ENCODE measurements at regions not wholly inside any gene's neighbourhood (a gene's known extent, or its start where the extent isn't known, plus 50 kb on each side); places are given as distances from the start of the nearest gene placed in this dataset.
A peak's percentile ranks its signal among the peaks of the same experiment; 100 is the strongest.

GRCh38 chr12:125193376-125194152 lies 128.3 kb downstream of the AACS start:
- DNase-seq, result peak; percentile 22

DNA sequence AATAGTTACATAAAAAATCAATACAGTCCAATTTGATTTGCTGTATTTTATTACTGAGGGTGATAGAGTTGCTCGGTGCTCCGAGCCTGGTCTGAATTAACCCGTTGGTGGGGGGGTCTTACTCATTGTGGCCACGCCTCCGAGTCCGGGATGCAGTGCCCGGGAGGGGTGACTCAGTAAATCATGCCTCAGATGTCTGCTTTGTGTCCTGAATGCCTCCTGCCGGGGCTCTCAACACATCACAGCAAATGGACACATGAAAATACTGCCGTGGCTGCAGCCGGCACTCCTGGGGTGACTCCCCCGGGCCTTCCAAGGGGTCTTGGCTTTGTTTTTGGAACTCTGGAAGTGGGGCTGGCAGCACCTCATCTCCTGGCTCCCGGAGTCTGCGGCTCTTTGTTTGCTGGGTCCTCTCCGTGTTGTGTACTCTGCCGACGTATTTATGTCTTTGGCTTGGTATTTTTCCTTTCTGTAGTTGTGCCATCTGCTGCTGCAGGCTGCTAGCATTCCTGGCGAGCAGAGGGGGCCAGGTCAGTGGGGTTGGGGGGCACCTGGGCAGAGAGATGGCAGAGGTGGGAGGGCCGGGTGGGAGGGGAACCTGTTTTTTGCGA lies 129.0 kb downstream of the AACS start:
- no peak for DNase-seq

DNA sequence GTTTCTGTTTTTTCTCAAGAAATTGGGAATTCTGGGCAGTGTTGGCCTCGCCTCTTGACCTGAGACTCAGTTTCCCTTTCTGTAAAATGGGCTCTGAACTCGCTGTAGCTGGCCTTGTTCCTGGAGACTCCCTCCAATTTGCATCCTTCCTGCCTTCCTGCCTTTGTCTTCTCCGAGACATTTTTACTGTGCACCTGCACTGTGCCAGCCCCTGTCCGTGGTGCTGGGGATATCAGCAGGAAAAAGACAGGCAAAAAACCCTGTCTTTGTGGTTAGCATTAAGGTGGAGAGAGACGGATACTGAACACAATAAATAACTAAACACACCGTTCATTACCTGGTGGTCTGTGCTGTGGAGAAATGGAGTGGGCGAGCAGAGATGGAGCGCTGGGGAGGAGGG lies 129.8 kb downstream of the AACS start:
- no peak for DNase-seq

DNA sequence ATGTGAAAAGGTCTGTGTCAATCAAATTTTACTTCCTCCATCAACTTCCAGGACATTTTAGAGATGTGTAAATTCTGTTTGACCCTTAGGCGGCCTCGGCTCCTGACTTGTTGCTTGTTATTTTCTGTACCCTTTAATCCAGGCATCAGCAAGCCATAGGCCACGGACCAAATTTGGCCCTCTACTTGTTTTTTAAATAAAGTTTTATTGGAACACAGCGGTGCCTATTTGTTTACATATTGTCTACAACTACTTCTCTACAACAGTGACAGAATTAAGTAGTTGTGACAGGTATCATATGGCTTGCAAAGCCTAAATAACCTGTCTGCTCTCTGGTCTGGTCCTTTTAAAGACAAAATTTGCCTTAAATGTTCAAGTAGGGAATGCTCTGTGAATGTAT lies 132.1 kb downstream of the AACS start:
- DNase-seq, result no peak

DNA sequence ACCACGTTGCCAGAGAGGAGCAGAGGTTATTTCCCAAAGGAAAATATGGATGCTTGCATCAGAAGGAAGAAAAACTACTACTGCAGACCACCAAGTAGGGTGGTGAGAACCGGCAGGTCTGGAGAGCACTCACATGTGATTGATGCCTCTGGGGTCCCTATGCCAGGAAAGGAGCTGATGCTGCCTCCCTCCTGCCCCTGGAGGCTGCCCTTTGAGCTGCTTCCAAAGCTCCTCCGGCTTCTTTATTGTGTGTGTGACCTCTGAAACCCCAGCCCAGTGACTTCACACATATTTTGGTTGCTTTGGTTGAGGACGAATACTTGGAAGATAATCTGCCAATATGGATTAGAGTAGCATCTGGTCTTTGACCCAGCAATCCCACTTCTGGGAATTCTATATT lies 133.4 kb downstream of the AACS start:
- no peak for DNase-seq

DNA sequence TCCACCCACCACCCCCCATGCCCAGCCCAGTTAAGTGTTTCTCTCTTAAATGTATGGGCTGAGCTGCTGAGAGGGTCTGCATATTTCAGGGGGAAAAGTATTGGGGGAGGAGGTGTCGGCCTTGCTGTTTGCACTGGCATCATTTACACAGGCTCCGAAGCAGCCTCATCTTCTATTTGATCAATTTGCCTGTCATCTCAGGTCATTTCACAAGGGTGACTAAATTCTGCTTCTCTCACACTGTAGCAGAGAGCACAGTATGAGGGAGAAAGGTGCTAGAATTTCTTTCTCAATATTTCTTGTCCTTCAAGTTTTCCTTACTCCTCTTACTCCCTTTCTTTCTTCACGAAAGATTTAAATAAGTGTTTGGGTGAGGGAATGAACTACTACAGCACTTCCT lies 135.9 kb downstream of the AACS start:
- no peak for DNase-seq

- no peak for DNase-seq
Observed at GRCh38 chr12:125201940-125202339, 136.7 kb downstream of the AACS start.

GRCh38 chr12:125202421-125202820 lies 137.2 kb downstream of the AACS start:
- DNase-seq, result no peak

DNA sequence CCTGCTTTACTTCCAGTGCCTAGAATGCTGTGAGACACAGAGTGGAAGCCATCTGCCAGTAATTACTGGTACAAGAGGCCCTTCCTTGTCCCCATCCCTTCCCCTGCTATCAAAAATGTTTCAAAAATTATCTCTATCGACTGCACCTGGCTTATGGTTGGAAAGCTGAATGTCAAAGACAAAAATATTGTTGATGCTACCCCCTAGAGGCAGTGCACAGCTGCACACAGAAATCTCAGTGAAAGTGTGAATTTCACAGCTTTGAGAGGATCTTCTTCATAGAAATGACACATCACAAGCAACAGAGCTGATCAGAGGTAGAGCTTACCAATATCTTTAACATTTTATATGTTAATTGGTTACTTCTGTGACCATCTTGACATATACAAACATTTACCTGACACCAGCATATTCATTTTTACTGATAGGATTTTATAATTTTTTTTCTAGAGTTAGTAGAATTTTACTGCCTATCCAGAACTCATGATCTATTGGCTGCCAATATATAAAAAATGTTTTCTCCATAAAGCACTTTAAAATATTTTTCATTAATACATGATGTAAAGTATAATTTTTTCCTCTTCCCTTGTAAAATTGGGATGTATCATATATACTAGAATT lies 138.0 kb downstream of the AACS start:
- DNase-seq, result peak; percentile 15

DNA sequence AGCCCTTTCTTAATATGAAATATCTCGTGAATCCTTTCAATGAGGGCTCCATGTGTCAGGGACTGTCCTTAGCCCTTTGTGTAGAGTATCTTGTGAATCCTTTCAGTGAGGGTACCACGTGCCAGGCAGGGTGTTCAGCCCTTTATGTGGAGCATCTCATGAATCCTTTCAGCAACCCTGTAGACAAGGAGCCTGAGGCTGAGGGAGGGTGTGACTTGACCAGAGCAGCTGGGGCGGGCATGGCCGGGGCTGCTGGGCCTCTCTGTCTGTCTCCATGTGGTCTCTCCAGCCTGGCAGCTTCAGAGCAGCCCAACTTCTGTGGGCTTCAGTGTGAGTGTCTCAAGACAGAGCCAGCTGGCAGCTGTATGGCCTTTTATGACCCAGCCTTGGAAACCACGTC lies 140.2 kb downstream of the AACS start:
- DNase-seq, result no peak

GRCh38 chr12:125206711-125207110 lies 141.5 kb downstream of the AACS start:
- DNase-seq, result no peak

GRCh38 chr12:125208334-125208733 lies 143.1 kb downstream of the AACS start:
- no peak for DNase-seq

DNA sequence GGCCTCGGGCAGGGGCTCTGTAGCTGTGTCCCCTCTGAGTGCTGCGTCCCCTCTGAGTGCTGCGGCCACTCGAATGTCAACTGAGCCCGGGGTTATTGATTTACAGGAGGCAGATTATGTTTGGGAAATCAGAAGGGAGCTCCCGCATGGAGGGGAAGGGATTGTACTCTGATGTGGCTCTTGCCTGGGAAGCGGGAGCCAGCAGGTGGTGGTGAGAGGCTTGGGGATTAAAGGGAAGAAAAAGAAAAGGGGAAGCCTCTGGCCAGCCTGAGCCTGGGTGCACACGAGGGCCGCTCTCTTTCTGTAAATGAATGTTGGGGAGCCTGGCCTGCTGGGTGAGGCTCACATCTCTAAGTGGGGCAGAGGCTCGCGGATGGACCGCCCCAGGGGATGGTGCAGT lies 143.7 kb downstream of the AACS start:
- DNase-seq, result no peak

DNA sequence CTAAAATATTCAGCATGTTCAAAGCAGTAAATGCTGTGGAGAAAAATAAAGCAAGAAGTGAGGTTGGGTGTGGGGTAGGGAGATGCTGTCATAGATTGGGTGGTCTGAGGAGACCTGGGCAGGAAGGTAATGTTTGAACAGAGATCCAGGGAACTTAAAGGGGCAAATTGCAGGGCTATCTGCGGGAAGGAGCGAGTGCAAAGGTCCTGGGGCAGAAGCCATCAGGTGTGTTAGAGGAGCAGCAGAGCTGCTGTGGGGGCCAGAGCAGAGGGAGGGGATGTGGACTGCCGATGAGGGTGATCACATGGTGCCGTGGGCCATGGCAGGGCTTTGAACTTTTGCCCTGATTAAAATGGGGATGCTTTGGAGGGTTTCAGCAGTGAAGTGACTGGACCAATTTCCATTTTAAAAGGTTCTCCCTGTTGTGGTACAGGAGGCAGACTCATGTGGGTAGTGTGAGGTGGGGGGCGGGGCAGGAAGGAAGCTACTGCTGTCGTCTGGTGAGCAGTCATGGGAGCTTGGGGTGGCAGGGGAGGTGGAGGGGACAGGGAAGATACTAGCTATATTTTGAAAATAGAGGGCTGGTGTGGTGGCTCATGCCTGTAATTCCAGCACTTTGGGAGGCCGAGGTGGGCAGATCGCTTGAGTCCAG lies 145.0 kb downstream of the AACS start:
- no peak for DNase-seq

GRCh38 chr12:125211464-125211863 lies 146.2 kb downstream of the AACS start:
- DNase-seq, result no peak

- DNase-seq, result no peak
Observed at GRCh38 chr12:125214289-125214688, 149.1 kb downstream of the AACS start.

GRCh38 chr12:125216756-125217155 lies 151.5 kb downstream of the AACS start:
- no peak for DNase-seq

GRCh38 chr12:125217308-125217707 lies 152.1 kb downstream of the AACS start:
- DNase-seq, result no peak

- no peak for DNase-seq
Observed at GRCh38 chr12:125218952-125219351, 153.7 kb downstream of the AACS start.

DNA sequence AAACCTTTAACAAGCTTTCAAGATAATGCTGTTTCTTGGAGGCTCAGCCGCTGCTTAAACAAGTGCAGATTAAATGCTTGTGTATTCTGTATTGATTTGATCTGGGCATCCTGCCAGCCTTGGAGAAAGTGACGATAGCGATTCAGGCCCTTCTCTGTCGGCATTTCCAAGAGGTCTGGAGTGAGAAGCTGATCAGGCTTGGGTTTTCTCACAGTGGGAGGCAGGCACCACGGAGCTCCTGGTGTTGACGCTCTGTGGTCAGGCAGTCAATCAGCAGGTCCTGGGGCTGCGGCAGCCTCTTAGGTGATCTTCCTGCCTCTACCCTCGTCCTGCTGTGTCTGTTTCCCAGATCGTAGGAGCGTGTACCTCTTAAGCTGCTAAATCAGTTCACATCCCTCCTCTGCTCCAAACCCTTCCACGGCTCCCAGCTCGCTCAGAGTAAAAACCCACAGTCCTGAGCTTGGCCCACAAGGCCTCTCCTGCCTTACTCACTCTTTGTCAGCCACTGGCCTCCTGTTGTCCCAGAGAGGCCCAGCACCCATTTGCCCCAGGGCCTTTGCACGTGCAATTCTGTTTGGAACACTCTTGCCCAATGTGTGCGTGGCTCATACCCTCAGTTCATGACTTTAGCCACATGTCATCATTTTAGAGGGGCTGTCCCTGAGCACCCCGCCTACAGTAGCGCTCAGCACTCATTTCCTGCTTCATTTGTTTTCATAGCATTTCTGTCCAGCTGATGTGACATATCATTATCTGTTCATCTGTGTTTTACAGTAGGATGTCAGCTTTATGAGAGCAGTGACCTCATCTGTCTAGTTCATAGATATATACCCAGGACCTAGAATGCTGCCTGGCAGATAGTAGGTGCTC lies 155.4 kb downstream of the AACS start:
- no peak for DNase-seq

DNA sequence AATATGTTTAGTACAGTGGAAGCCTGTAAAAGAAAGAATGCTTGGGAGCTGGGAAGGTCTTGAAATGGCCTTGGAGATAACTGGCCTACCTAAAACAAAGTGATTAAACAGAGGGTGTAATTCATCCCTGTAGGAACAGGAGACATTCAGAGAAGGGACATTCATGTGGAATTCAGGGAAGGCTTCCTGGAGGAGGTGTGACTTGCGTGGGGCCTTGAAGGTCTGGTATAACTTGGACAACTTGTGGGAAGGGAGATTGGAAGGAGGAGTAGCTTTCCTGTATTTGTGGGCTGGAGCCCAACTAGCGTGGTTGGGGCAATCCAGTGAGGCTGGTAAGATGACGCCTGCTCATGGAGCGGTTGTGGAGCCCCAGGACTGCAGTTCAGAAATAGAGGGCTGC lies 156.4 kb downstream of the AACS start:
- DNase-seq, result no peak

- no peak for DNase-seq
Observed at GRCh38 chr12:125222876-125223275, 157.6 kb downstream of the AACS start.

- no peak for DNase-seq
Observed at GRCh38 chr12:125225641-125226040, 160.4 kb downstream of the AACS start.

All from midbrain (tissue), 1 donor.